Hepatocyte (in vitro differentiated cells): ENCODE measurements at regions not wholly inside any gene's neighbourhood (a gene's known extent, or its start where the extent isn't known, plus 50 kb on each side); places are given as distances from the start of the nearest gene placed in this dataset.

Source experiments
- DNase-seq: peaks from one replicate; pipeline ENCODE4 v3.0.0-alpha.2; 2016; ENCODE audit warnings: low spot score
- H2AFZ ChIP-seq: fragments of 200-600 bp; sonication (generic); 2 replicates; pipeline ENCODE4 v1.6.0; 2016; ENCODE audit warnings: antibody characterized with exemption, mild to moderate bottlenecking
- H3K27ac ChIP-seq: fragments of 200-600 bp; sonication (generic); 2 replicates; pipeline ENCODE4 v1.5.1; 2016; ENCODE audit warnings: mild to moderate bottlenecking
- H3K27me3 ChIP-seq: fragments of 200-600 bp; sonication (generic); 2 replicates; pipeline ENCODE4 v1.6.1; 2016
- H3K36me3 ChIP-seq: fragments of 200-600 bp; sonication (generic); replicated peaks from 2 replicates; pipeline ENCODE4 v1.5.1; 2016; ENCODE audit warnings: low read depth; ENCODE audit not compliant: insufficient read depth
- H3K4me1 ChIP-seq: fragments of 200-600 bp; sonication (generic); 2 replicates; pipeline ENCODE4 v1.5.1; 2016; ENCODE audit warnings: mild to moderate bottlenecking, moderate library complexity; ENCODE audit not compliant: insufficient read depth
- H3K4me2 ChIP-seq: fragments of 200-600 bp; sonication (generic); 2 replicates; pipeline ENCODE4 v1.6.0; 2016
- H3K4me3 ChIP-seq: fragments of 200-600 bp; sonication (generic); 2 replicates; pipeline ENCODE4 v1.5.1; 2016; ENCODE audit warnings: mild to moderate bottlenecking
- H3K79me2 ChIP-seq: fragments of 200-600 bp; sonication (generic); 2 replicates; pipeline ENCODE4 v1.6.0; 2017; ENCODE audit warnings: mild to moderate bottlenecking
- H3K9me2 ChIP-seq: fragments of 200-600 bp; sonication (generic); replicated peaks from 2 replicates; pipeline ENCODE4 v1.6.0; 2017; ENCODE audit warnings: mild to moderate bottlenecking; ENCODE audit not compliant: insufficient read depth
- H3K9me3 ChIP-seq: fragments of 200-600 bp; sonication (generic); 2 replicates; pipeline ENCODE4 v1.5.1; 2016; ENCODE audit warnings: low read depth, mild to moderate bottlenecking
- H4K20me1 ChIP-seq: fragments of 200-600 bp; sonication (generic); 2 replicates; pipeline ENCODE4 v1.6.0; 2016; ENCODE audit warnings: mild to moderate bottlenecking; ENCODE audit not compliant: insufficient read depth, poor library complexity, severe bottlenecking
- EZH2 ChIP-seq: fragments of 200-600 bp; sonication (generic); IDR thresholded peaks from 2 replicates; pipeline ENCODE4 v1.6.1; 2016; ENCODE audit warnings: antibody characterized with exemption, mild to moderate bottlenecking, borderline replicate concordance
- EZH2phosphoT487 ChIP-seq: fragments of 200-600 bp; sonication (generic); IDR thresholded peaks from one replicate; pipeline ENCODE4 v1.6.1; 2018; ENCODE audit warnings: antibody characterized with exemption, mild to moderate bottlenecking, low read depth, moderate library complexity; ENCODE audit not compliant: unreplicated experiment, severe bottlenecking
- WGBS: methylation state at CpG from one replicate; pipeline ENCODE4 v1.1.6; 2016; ENCODE audit warnings: low lambda C conversion rate; ENCODE audit errors: missing lambda C conversion rate; 5-methylcytosine and 5-hydroxymethylcytosine counted together
- TF ChIP-seq, protein P1 (sequence below): fragments of 200-600 bp; sonication (generic); IDR thresholded peaks from 2 replicates; pipeline ENCODE4 v1.5.1; 2016; ENCODE audit warnings: antibody characterized with exemption, mild to moderate bottlenecking; ENCODE audit not compliant: poor library complexity

- Histone ChIP-seq H3K4me2 (no peak overlapping the region), H3K4me1 (no peaks in the 10 kb centered on the region), H3K36me3 (no peaks in the 10 kb centered on the region), H2AFZ (no peak overlapping the region), H4K20me1 (no peaks in the 10 kb centered on the region), H3K9me2 (no peaks in the 10 kb centered on the region), H3K27me3 (no peaks in the 10 kb centered on the region), H3K9me3 (peaks cover 11% of the 10 kb centered on the region), H3K4me3 (no peak overlapping the region), H3K27ac (no peak overlapping the region), H3K79me2 (no peaks in the 10 kb centered on the region)
- no peak for TF ChIP-seq EZH2phosphoT487
- TF ChIP-seq, protein P1, sequence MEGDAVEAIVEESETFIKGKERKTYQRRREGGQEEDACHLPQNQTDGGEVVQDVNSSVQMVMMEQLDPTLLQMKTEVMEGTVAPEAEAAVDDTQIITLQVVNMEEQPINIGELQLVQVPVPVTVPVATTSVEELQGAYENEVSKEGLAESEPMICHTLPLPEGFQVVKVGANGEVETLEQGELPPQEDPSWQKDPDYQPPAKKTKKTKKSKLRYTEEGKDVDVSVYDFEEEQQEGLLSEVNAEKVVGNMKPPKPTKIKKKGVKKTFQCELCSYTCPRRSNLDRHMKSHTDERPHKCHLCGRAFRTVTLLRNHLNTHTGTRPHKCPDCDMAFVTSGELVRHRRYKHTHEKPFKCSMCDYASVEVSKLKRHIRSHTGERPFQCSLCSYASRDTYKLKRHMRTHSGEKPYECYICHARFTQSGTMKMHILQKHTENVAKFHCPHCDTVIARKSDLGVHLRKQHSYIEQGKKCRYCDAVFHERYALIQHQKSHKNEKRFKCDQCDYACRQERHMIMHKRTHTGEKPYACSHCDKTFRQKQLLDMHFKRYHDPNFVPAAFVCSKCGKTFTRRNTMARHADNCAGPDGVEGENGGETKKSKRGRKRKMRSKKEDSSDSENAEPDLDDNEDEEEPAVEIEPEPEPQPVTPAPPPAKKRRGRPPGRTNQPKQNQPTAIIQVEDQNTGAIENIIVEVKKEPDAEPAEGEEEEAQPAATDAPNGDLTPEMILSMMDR: no peak
- no peak for TF ChIP-seq EZH2
- 94% methylated on average over 3 of the region's 3 CpGs for WGBS
- DNase-seq: no peak
Observed at GRCh38 chr6:148087659-148088058, 255.0 kb upstream of the SASH1 start.

GRCh38 chr6:148090326-148090725 is 252.3 kb upstream of the SASH1 start:
- H3K9me3 ChIP-seq: peaks cover 11% of the 10 kb centered on the region
- TF ChIP-seq, protein P1: no peak
- no peak for TF ChIP-seq EZH2phosphoT487
- no peak for TF ChIP-seq EZH2
- no peaks in the 10 kb centered on the region for H3K27me3 ChIP-seq
- H2AFZ ChIP-seq: no peak overlapping the region
- no peak for DNase-seq
- H3K9me2 ChIP-seq: no peaks in the 10 kb centered on the region
- WGBS: 88% methylated on average over 2 of the region's 2 CpGs
- no peaks in the 10 kb centered on the region for H3K36me3 ChIP-seq
- H3K4me2 ChIP-seq: no peak overlapping the region
- H4K20me1 ChIP-seq: no peaks in the 10 kb centered on the region
- H3K4me1 ChIP-seq: no peaks in the 10 kb centered on the region
- H3K79me2 ChIP-seq: no peaks in the 10 kb centered on the region
- no peak overlapping the region for H3K27ac ChIP-seq
- no peak overlapping the region for H3K4me3 ChIP-seq

- H3K4me2 ChIP-seq: no peak overlapping the region
- no peak for TF ChIP-seq EZH2
- H3K27me3 ChIP-seq: no peaks in the 10 kb centered on the region
- H4K20me1 ChIP-seq: no peaks in the 10 kb centered on the region
- no peaks in the 10 kb centered on the region for H3K79me2 ChIP-seq
- no peaks in the 10 kb centered on the region for H3K36me3 ChIP-seq
- H3K9me2 ChIP-seq: no peaks in the 10 kb centered on the region
- no peak overlapping the region for H3K4me3 ChIP-seq
- H3K9me3 ChIP-seq: peaks cover 11% of the 10 kb centered on the region
- H3K27ac ChIP-seq: no peak overlapping the region
- H2AFZ ChIP-seq: no peak overlapping the region
- H3K4me1 ChIP-seq: no peaks in the 10 kb centered on the region
- no peak for DNase-seq
Observed at GRCh38 chr6:148091394-148091793, 251.2 kb upstream of the SASH1 start.

GRCh38 chr6:148103436-148103835 is 239.2 kb upstream of the SASH1 start:
- no peaks in the 10 kb centered on the region for H3K36me3 ChIP-seq
- TF ChIP-seq, protein P1: no peak
- TF ChIP-seq EZH2 (no peak), EZH2phosphoT487 (no peak)

More at GRCh38 chr6:148103436-148103835, 239.2 kb upstream of the SASH1 start:
- no peaks in the 10 kb centered on the region for H3K4me1 ChIP-seq
- no peak overlapping the region for H2AFZ ChIP-seq
- H3K79me2 ChIP-seq: no peaks in the 10 kb centered on the region
- H3K4me3 ChIP-seq: no peak overlapping the region
- H3K27me3 ChIP-seq: no peaks in the 10 kb centered on the region
- H3K27ac ChIP-seq: no peak overlapping the region
- DNase-seq: no peak
- H3K9me3 ChIP-seq: no peaks in the 10 kb centered on the region
- WGBS: 79% methylated on average over 8 of the region's 8 CpGs
- H3K4me2 ChIP-seq: peak overlapping the region; percentile 37
- H4K20me1 ChIP-seq: no peaks in the 10 kb centered on the region
- H3K9me2 ChIP-seq: no peaks in the 10 kb centered on the region
